AG20443 (cell line): ENCODE measurements at regions not wholly inside any gene's neighbourhood (a gene's known extent, or its start where the extent isn't known, plus 50 kb on each side); places are given as distances from the start of the nearest gene placed in this dataset.
"Not testable (repeated sequence)": the region's sequence is repeated elsewhere in the genome, so short reads cannot be mapped to it uniquely, and the experiment has no call there.

ENCODE experiments used
- DNase-seq: peaks from one replicate; pipeline ENCODE4 v3.0.0; 2012; ENCODE audit warnings: low spot score, mixed read lengths

DNA sequence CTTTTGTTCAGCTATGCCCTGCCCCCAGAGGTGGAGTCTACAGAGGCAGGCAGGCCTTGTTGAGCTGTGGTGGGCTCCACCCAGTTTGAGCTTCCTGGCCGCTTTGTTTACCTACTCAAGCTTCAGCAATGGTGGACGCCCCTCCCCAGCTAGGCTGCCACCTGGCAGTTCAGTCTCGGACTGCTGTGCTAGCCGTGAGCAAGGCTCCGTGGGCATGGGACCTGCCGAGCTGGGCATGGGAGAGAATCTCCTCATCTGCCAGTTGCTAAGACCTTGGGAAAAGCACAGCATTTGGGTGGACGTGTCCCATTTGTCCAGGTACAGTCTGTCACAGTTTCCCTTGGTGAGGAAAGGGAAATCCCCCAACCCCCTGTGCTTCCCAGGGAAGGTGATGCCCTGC is 270.0 kb upstream of the TCERG1L start:
- DNase-seq = not testable (repeated sequence)

GRCh38 chr10:131584287-131584686 is 272.8 kb upstream of the TCERG1L start:
- DNase-seq = no peak

- no peak for DNase-seq
Observed at GRCh38 chr10:131585761-131586160, 274.2 kb upstream of the TCERG1L start.

DNA sequence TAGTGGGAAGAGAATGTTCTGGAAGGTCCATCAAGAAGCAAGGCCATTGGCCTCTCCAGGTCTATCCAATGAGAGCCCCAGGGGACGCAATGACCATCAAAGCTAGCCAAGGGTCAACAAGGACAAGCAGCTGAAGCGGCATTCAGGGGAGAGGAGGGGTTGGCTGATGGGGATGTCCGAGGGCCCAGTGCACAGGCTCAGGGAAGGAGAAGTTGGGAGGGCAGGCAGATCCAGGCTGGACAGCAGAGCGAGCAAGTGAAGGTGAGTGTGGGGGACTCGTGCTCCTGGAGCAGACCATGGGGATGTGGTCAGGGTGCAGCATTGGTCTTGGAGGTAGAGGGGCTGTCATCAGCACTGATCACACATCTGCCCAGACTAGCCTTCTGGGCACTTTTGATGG is 275.4 kb upstream of the TCERG1L start:
- DNase-seq = no peak

DNA sequence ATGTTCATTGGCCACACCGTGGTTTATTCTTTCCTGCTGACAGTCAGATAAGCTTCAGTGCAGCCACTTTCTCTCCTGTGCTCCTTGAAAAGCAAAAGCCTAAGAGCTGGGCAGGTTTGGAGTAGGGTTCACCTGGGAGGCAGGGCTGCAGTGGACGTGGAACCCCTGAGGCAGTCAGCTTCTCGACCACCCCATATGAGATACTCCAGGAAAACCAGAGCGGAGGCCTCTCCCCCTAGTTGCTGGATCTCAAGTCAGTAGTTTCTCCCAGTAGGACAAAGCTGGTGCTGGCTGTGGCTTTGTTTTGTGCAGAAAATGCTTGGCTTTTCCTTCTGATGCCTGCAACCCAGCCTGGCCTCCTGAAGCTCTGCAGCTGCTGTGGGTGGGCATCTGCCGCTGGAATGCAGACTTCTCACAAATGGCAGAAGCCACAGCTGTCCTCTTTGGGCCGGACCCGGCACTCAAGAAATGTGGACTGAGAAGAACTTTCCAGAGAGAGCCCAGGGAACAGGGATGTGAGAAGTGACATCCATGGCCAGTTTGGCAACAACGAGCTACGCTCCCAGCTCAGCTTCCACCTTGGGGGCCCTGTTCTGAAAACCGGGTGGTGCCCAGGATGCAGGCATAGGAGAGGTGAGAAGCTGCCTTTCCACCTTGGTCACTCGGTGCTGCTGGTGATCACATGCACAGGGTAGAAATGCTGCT is 276.6 kb upstream of the TCERG1L start:
- no peak for DNase-seq

DNA sequence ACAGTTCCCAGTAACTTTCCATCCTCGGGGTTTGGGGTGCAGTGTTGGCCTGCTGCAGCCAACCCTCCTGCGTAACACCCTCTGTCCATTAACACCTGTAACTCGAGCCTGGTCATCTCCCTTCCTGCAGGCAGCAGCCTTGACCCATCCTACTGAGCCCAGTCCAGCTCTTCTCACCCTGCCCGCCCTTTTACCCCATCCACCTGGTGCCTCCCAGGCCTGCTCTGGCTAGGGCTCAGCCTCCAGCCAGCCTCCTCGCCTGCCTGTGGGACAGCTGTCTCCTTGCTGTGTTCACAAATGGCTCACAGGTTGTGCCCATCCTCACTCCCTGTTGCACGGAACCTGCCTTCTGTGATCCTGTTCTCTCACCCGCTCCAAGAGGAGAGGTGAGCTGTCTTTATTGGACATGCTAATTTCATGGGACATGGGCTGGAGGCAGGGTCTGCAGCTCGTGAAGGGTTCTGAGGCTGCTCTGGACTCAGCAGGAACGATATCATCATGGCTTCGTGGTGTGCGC is 277.2 kb upstream of the TCERG1L start:
- DNase-seq = no peak

GRCh38 chr10:131590567-131590966 is 279.0 kb upstream of the TCERG1L start:
- no peak for DNase-seq

- DNase-seq = no peak
Observed at GRCh38 chr10:131591936-131592335, 280.4 kb upstream of the TCERG1L start.

GRCh38 chr10:131609176-131609575 is 291.6 kb upstream of the PPP2R2D start:
- DNase-seq = no peak

DNA sequence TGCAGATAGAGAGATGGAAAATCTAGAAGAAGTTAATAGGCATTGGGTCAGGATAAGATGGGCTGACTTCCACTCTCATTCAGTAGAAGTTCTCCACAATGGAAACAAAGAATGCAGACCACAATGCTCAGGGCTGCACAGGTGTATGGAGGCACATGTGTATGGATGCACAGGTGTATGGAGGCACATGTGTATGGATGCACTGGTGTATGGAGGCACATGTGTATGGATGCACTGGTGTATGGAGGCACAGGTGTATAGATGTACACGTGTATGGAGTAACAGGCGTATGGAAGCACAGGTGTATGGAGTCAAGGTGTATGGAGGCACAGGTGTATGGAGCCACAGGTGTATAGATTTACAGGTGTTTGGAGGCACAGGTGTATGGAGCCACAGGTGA is 285.7 kb upstream of the PPP2R2D start:
- DNase-seq = no peak

DNA sequence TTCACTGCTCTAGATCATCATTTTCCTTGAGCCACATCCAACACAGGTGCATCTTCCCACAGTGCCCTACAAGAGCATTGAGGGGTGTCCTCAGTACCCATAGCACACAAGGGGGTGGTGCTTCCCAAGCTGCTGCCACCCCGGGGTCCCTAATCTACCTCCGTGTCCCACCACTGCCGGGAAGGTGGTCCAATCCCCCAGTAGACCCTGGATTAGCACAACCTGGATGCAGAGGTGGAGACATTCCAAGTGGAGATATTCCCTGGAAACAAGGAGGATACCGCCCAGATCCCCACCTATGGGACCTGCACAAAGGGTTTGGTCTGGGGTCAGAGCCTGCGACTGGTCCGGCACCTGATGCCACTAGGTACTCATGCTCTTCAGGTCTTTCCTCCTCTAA is 284.8 kb upstream of the PPP2R2D start:
- no peak for DNase-seq

DNA sequence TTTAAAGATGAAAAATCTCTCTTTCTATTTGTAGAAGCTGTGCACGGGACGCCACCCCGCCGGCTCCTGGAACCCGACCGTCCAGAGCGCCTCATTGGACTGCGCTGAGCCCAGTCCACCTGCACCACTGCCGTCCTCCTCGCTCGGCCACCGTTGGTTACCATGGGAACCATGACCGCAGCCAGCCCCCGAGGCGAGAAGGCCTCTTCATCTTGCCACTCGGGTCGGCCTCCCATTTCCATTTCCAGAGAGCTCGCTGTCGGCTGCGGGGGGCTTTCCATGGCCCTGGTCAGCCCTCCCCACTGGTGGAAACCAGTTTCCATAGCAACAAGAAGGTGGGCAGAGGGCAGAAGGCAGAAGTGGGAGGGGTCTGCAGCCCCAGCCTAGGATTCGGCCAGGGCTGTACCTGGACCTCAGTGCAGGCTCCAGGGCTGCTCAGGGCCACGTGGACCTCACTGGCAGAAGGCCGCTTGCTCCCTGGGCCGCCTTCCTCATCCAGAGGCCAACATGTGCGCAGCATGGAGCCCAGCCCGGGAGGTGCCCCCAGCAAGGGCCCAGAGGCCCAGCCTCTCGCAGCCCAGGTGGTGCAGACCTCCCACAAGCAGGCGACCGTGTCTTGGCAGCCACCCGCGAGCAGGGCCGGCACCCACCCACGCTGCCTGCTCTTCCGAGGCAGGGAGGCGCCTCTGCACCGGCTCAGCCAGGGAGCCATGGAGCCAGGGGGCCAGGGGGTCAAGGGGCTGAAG is 283.5 kb upstream of the PPP2R2D start:
- no peak for DNase-seq

GRCh38 chr10:131618587-131619267 is 282.1 kb upstream of the PPP2R2D start:
- no peak for DNase-seq

DNA sequence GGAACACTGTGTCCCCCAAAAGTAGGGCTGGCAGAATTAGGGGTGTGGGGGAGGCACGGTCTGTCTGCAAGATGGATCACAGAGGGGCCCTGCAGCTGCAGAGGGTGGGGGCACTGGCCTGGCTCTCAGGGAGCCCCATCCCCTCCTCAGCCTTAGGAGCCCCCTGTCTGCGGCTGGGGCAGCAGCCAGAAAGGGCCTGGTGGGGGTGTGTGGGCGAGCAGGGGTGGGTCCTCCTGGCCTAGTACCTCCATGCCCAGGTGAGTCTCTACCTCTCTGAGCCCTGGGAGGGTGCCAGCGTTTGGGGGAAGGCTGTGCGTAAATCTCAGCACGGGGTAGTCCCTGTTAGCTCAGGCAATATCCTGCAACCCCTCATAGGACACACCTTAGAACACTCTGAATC is 280.5 kb upstream of the PPP2R2D start:
- no peak for DNase-seq

- DNase-seq = no peak
Observed at GRCh38 chr10:131620904-131621303, 279.9 kb upstream of the PPP2R2D start.

GRCh38 chr10:131621784-131622624 is 278.8 kb upstream of the PPP2R2D start:
- DNase-seq = no peak

DNA sequence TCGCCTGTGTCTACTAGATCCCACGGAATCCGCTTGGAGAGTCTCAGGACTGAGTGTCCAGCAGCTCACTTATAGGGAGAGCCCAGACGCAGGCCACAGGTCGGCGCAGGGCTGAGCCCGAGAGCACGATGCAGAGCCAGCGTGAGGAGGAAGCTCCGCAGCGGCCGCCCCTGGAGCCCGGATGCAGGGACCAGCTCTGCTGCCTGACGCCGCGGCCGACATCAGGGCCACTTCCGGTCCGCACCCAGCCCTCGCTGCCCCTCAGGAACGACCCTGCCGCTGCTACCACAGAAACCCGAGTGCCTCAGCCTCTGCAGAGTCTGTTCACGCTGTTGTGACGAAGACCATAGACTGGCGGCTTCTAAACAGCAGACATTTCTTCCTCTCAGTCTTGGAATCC is 275.8 kb upstream of the PPP2R2D start:
- no peak for DNase-seq

DNA sequence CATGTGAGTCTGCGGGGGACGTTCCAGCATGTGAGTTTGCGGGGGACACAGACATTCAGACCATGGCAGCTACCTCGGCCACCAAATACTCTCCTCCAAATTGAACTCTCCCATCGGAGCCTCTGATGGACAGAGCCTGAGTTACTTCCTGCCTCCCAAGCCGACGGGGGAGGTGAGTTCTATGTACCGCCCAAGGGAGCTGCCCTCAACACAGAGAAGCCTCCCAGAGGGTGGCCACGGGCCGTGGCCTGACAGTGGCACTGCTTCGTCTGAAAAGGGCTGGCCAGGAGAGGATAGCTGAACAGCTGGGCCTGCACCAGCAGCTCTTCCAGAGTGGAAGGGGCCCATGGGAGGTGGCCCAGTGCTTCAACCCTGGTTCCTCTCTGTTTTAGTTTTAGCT is 274.5 kb upstream of the PPP2R2D start:
- DNase-seq = no peak

DNA sequence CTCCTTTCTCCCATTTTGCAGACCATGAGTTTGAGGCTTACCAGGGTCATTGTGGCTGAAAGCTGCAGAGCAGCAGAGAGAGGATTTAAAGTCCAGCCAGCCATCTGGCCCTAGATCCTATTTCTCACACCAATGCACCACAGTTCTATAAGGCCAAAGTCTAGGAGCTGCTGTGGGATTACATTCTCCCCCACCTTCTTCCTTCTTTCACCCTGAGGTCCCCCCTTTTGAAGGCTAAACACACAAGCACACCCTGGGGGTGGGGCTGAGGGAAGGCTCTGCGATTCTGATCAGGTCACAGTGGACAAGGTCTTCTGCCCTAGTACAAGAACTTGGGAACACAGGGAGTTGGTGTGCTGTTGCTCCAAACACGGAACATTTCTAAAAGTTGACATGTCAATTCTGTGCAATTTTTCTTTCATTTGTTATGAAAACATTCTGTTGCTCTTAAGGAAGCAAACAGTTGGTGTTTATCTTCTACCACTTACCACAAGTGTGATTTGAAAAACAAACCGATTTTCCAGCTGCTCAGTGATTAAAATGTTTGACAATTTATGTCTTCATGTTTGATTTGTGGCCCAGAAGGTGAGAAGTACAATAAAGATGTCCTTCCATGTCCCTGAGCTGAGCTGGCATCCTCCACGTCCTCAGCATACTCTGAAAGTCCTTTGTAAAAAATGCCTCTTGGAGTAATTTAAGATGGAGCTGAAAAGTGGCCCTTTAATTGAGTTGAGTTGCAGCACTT is 271.6 kb upstream of the PPP2R2D start:
- no peak for DNase-seq

GRCh38 chr10:131630772-131631258 is 270.0 kb upstream of the PPP2R2D start:
- DNase-seq = no peak

GRCh38 chr10:131631619-131632018 is 269.2 kb upstream of the PPP2R2D start:
- DNase-seq = no peak
